Upper lobe of right lung (tissue), 1 donor: ENCODE measurements at regions not wholly inside any gene's neighbourhood (a gene's known extent, or its start where the extent isn't known, plus 50 kb on each side); places are given as distances from the start of the nearest gene placed in this dataset.
"Not testable (repeated sequence)": the region's sequence is repeated elsewhere in the genome, so short reads cannot be mapped to it uniquely, and the experiment has no call there.

Experiments used
- ATAC-seq: fragments of 200-7000 bp; cut with Tn5 transposase; one replicate; pipeline ENCODE4 v1.9.1; 2020; ENCODE audit warnings: mild to moderate bottlenecking, moderate library complexity
- DNase-seq: peaks from one replicate; pipeline ENCODE4 v3.0.0-alpha.2; 2020
- H3K27ac ChIP-seq: fragments of 200-600 bp; one replicate; pipeline ENCODE4 v1.8.0; 2022
- H3K27me3 ChIP-seq: fragments of 200-600 bp; one replicate; pipeline ENCODE4 v1.8.0; 2022; ENCODE audit warnings: mild to moderate bottlenecking
- H3K36me3 ChIP-seq: fragments of 200-600 bp; one replicate; pipeline ENCODE4 v1.8.0; 2022
- H3K4me1 ChIP-seq: fragments of 200-600 bp; one replicate; pipeline ENCODE4 v1.8.0; 2022
- H3K4me3 ChIP-seq: fragments of 200-600 bp; one replicate; pipeline ENCODE4 v1.8.0; 2022; ENCODE audit warnings: mild to moderate bottlenecking
- H3K9me3 ChIP-seq: fragments of 200-600 bp; one replicate; pipeline ENCODE4 v1.8.0; 2022
- CTCF ChIP-seq: fragments of 200-600 bp; IDR thresholded peaks from one replicate; pipeline ENCODE4 v1.8.0; 2022; ENCODE audit warnings: antibody characterized with exemption
- intact Hi-C: fragments of 100-400 bp; cut with DNase I; formaldehyde crosslinking; loops from one replicate; pipeline ENCODE4 v1.11.0; 2022
- donor health status: DM: no; HTN: yes; CAD: no; lungs with severe emphysema.

GRCh38 chr3:22859618-22860017 lies 343.5 kb upstream of the UBE2E2 start:
- H3K36me3 ChIP-seq: no peaks in the 10 kb centered on the region
- no peak overlapping the region for H3K4me3 ChIP-seq
- intact Hi-C loops: no loop called here
- H3K27me3 ChIP-seq: no peaks in the 10 kb centered on the region
- DNase-seq (no peak), ATAC-seq (no peak)
- no peaks in the 10 kb centered on the region for H3K9me3 ChIP-seq
- no peak for TF ChIP-seq CTCF
- H3K4me1 ChIP-seq: no peaks in the 10 kb centered on the region
- no peak overlapping the region for H3K27ac ChIP-seq

GRCh38 chr3:22861426-22861825 lies 341.7 kb upstream of the UBE2E2 start:
- TF ChIP-seq CTCF: no peak
- Histone ChIP-seq H3K27ac (no peak overlapping the region), H3K4me3 (no peak overlapping the region), H3K4me1 (no peaks in the 10 kb centered on the region), H3K27me3 (no peaks in the 10 kb centered on the region), H3K9me3 (no peaks in the 10 kb centered on the region), H3K36me3 (no peaks in the 10 kb centered on the region)
- intact Hi-C loops: no loop called here
- DNase-seq (no peak), ATAC-seq (no peak)

GRCh38 chr3:22862111-22862510 lies 341.0 kb upstream of the UBE2E2 start:
- no peak for TF ChIP-seq CTCF
- H3K9me3 ChIP-seq: no peaks in the 10 kb centered on the region
- H3K27me3 ChIP-seq: no peaks in the 10 kb centered on the region
- DNase-seq (no peak), ATAC-seq (no peak)
- H3K27ac ChIP-seq: no peak overlapping the region
- intact Hi-C loops: no loop called here
- no peak overlapping the region for H3K4me3 ChIP-seq
- H3K36me3 ChIP-seq: no peaks in the 10 kb centered on the region
- H3K4me1 ChIP-seq: no peaks in the 10 kb centered on the region

- H3K27ac ChIP-seq, H3K4me1 ChIP-seq, H3K27me3 ChIP-seq, H3K9me3 ChIP-seq, DNase-seq, intact Hi-C loops, H3K36me3 ChIP-seq, ATAC-seq, H3K4me3 ChIP-seq: not testable (repeated sequence)
Observed at GRCh38 chr3:22882834-22883233, 320.3 kb upstream of the UBE2E2 start.

GRCh38 chr3:22885039-22885438 lies 318.1 kb upstream of the UBE2E2 start:
- H3K9me3 ChIP-seq: no peaks in the 10 kb centered on the region
- DNase-seq (no peak), ATAC-seq (no peak)
- no peaks in the 10 kb centered on the region for H3K4me1 ChIP-seq
- H3K27me3 ChIP-seq: no peaks in the 10 kb centered on the region
- no peaks in the 10 kb centered on the region for H3K36me3 ChIP-seq
- H3K4me3 ChIP-seq: no peak overlapping the region
- intact Hi-C loops: no loop called here
- TF ChIP-seq CTCF: no peak
- no peak overlapping the region for H3K27ac ChIP-seq

- Histone ChIP-seq H3K4me3 (no peak overlapping the region), H3K4me1 (no peaks in the 10 kb centered on the region), H3K27ac (no peak overlapping the region), H3K36me3 (no peaks in the 10 kb centered on the region), H3K27me3 (no peaks in the 10 kb centered on the region), H3K9me3 (no peaks in the 10 kb centered on the region)
- TF ChIP-seq CTCF: no peak
- intact Hi-C loops: no loop called here
- DNase-seq (no peak), ATAC-seq (no peak)
Observed at GRCh38 chr3:22885574-22886341, 317.4 kb upstream of the UBE2E2 start.
